IPS DF 19.7 (cell line): ENCODE measurements at regions not wholly inside any gene's neighbourhood (a gene's known extent, or its start where the extent isn't known, plus 50 kb on each side); places are given as distances from the start of the nearest gene placed in this dataset.
A peak's percentile ranks its signal among the peaks of the same experiment; 100 is the strongest.
"Not testable (repeated sequence)": the region's sequence is repeated elsewhere in the genome, so short reads cannot be mapped to it uniquely, and the experiment has no call there.

ENCODE experiments used
- DNase-seq: peaks from one replicate; pipeline ENCODE4 v3.0.0-alpha.2; 2013; ENCODE audit warnings: low read depth, low spot score

DNA sequence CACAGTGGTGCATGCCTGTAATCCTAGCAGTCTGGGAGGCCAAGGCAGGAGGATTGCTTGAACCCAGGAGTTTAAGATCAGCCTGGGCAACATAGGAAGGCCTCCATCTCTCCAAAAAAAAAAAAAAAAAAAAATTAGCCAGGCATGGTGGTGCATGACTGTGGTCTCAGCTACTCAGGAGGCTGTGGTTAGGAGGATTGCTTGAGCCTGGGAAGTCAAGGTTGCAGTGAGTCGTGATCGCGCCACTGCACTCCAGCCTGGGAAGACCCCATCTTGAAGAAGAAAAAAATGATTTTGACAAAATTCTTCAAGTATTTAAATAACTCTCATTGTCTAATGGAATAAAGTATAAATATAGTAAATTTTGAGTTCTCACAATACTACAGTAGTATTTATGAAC is 219.2 kb upstream of the SSTR1 start:
- DNase-seq: no peak

GRCh38 chr14:37991027-37991426 is 216.7 kb upstream of the SSTR1 start:
- no peak for DNase-seq

DNA sequence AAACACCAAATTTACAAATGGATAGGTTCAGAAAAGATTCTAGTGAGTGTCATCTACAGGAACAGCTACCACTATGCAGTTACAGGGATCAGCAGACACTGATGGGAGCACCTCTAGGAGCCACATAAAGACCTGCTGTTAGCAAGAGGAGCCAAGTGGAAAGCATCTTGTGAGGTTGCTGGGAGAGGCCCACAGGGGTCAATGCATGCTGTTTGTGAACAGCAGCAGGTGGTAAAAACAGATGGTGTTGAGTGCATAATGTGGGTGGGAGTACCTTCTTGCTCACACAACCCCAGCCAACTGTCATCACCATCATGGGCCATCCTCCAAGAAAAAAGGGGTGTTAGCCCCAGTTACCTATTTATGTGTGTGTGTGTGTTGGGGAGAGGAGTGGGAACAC is 215.2 kb upstream of the SSTR1 start:
- no peak for DNase-seq

DNA sequence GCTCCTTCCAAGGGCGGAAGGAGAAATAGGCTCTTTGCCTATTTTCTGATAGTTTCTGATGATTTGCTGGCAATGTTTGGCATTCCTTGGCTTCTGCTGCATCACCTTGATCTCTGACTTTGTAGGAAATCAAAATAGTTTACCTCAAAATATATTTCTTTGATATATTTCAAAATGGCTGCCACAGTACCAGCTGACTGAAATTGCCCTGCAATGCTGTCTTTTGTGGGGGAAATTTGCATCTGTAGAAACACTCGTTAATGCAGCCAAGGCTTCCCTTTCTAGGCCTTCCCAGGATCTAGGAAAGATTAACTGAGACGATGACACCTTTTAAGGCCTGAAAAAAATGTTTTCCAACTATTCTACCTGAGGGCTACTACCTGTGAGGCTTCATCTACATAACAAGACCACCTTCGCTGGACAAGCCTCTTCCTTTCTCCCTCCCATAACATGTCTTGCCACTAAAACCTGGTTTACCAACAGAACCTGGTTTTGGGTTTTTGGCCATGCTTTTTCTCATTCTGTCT is 212.8 kb upstream of the SSTR1 start:
- peak; percentile 73 for DNase-seq

GRCh38 chr14:37997017-37997416 is 210.7 kb upstream of the SSTR1 start:
- no peak for DNase-seq

GRCh38 chr14:38000340-38000739 is 207.4 kb upstream of the SSTR1 start:
- no peak for DNase-seq

GRCh38 chr14:38001501-38001900 is 206.2 kb upstream of the SSTR1 start:
- no peak for DNase-seq

DNA sequence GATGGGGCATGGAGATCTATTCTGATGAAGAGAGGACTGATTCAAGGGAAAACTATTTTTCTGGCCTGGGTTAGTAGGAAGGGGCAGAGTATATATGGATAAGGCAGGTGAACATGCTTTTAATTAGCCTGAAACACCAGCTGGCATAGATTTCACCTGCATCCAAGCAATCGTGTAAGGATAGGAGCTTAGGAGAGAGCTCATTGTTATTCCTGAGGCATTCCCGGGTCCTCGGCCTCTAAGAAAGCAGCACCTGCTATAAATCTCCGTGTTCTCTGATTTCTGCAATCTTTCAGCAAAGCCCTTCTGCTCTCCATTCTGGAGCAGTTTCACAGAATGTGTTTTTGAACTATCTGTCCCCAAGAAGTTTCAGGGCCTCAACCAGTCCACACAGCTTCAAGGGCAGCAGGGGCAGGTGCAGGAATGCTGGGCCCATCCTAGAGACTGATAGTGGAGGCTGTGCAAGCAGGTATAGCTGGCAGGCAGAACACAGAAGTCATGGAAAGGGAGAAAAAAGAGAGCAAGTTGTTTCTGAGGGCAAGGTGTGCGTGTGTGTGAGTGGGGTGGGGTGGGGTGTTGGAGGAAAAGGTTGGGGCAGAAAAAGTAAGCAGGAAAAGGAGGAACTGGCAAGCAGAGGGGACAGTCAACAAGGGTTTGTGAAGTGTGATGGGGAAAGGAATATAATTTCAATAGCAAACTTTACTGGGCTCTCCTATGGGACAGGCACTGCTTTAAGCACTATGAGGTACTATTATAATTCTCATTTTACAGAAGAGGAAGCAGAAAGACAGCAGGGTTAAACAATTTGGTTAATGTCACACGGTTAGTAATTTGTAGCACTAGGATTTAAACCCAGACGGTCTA is 203.7 kb upstream of the SSTR1 start:
- DNase-seq: no peak

DNA sequence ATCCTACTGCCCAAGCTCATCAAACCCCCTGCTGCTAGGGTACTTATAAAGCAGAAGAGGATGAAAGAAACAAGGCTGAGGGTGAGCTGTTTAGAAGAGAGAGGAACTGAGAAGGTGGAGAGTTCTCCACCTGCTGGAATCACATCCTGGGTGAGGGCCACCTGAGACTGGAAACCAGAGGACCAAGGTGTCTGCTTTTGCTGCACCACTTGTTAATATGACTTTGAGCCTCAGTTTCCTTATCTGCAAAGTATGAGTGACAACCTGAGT is 203.2 kb upstream of the SSTR1 start:
- no peak for DNase-seq

DNA sequence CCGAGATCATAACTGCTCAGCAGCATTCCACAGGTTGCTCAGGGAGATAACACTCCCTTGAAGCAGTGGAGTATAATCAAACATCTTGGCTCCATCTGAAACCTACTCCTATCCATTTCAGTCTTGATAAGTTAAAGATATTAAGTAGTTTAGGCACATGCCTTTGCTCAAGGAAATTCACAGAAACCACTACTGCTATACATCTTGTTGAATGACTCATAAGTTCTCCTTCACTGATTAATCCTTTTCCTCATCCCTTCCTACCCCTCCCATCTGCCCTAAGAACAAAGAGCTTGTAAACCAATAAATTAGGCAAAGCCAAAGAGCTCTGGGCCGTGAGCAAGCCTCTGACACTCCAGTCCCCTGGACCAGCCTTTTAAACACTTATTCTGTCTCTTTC is 196.5 kb upstream of the SSTR1 start:
- not testable (repeated sequence) for DNase-seq

GRCh38 chr14:38012056-38012455 is 195.6 kb upstream of the SSTR1 start:
- no peak for DNase-seq

- no peak for DNase-seq
These were observed 191.2 kb upstream of the SSTR1 start for GRCh38 chr14:38016497-38016896.

DNA sequence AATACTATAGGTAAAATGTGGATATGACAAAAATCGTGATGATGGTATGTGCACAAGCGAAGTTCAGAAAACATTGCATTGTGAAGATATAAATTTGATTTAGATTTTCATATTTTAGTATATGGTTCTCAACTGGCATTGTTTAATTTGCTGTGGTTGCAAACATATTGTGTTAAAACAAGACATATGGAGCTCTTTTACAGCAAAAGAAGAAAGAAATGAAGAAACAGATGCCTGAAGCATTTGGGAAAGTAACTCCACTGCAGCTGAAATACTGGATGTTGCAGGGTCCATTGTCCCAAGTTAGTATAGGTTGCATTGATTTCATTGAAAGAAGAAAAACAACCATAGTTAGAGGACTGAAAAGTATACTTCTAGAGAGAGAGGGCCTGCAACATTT is 185.8 kb upstream of the SSTR1 start:
- no peak for DNase-seq

DNA sequence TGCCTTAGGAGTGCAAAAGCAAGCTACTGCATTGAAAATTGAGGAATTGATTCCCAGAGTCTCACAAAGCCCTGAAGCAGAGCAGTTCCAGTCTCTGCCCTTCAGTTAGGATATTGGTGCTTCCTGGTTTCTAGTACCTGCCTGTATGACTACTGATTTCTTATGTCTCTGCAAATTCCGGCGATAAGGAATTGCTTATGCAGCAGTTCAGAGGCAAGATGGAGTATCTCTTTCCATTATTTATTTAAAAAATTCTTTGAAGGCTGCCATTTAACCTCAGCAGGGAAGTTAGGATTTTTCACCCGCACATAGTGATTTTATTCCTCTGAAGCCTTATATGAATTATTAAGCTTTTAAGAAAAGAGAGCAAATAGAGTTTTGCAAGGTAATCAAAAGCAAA is 184.9 kb upstream of the SSTR1 start:
- no peak for DNase-seq

DNA sequence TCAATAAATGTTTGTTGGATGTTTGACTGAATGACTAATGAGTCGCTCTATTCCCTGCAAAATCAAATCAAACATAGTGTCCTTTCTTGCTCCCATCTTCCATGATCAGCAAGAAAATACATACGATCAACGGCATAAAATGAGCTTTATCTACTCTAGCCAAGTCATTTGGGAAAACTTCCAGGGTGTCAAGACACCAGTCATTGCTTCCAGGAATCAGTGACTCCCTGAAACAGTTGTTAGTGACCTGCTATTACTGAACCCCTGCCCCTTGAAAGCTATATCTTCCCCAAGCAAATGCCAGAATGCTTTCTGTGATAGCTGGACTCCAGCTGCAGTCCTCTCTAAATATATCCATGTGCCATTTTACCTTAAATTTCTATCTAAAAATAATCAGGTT is 169.5 kb upstream of the SSTR1 start:
- no peak for DNase-seq

- no peak for DNase-seq
These were observed 168.7 kb upstream of the SSTR1 start for GRCh38 chr14:38038986-38039385.

DNA sequence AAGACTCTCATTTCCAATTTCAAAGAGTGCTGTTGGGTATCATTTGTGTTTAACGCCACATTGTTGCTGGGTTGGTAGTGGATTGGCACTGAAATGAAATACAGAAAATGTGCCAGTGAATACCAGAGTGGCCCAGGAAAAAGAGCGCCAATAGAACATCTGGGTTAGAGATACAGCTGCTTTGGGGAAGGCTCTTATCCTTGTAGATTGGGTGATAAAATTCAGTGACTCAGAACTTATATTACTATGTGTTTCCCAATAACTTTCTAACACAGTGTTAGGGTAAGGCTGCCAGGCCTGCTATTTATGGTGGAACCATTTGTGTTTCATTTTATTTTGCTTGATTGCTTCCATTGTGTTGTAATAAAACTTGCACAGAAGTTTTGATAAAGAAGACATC is 168.2 kb upstream of the SSTR1 start:
- DNase-seq: no peak

DNA sequence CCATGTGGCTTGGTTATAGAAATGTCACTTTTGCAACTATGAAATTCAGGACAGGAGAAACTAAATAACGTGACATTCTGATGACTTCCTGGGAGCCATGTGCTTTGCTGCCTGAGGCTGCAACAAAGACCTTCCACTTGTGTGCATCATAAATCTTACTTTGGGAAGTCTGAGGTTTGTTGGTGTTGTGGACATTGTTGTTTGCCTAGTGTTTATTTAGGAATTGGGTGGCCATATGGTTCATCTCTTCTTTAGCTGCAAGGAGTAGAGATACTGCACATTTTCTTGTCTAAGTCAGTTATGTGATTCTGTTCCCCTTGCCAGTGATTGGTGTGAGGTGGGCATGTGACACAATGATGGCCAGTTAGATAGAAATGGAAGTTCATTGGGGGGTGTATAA is 167.3 kb upstream of the SSTR1 start:
- DNase-seq: no peak

GRCh38 chr14:38042322-38042721 is 165.4 kb upstream of the SSTR1 start:
- peak; percentile 30 for DNase-seq

GRCh38 chr14:38044710-38045109 is 163.0 kb upstream of the SSTR1 start:
- no peak for DNase-seq

DNA sequence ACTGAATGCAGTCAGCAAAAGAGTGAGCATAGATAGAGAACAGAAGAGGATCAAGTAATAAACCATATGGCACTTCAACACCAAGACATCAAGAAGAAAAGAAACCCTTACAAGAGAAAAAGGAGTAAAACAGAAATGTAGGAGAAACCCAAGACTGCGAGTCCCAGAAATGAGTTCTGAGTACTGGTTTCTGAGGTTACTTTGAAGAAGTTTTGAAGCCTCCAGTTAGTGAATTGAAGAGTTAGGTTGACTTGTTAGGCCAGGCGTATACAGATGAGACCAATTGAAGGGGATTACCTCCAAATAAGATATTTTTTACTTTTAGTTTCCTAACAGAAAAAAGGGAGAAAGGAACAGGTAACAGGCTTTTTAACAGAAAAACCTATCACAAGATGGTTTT is 162.2 kb upstream of the SSTR1 start:
- DNase-seq: no peak

- no peak for DNase-seq
These were observed 161.5 kb upstream of the SSTR1 start for GRCh38 chr14:38046160-38046559.

GRCh38 chr14:38047195-38047902 is 160.4 kb upstream of the SSTR1 start:
- no peak for DNase-seq
